ENCODE measurements at regions not wholly inside any gene's neighbourhood (a gene's known extent, or its start where the extent isn't known, plus 50 kb on each side); places are given as distances from the start of the nearest gene placed in this dataset.

- H3K27ac ChIP-seq (ENCODE audit: extremely low read length, insufficient read depth, low read length), result no peak overlapping the region
- ChIA-PET CTCF (ENCODE audit: low intra/inter-chr PET ratio, low total read pairs) (no interaction called here), POLR2A (no interaction called here)
- H3K4me2 ChIP-seq (ENCODE audit: low read depth, low read length), result no peak overlapping the region
- FAIRE-seq (peak; percentile 18), DNase-seq (ENCODE audit: low spot score) (peak; percentile 23), ATAC-seq (peak; percentile 78)
- no peak overlapping the region for H3K4me3 ChIP-seq (replicated peaks in 1 of 3; ENCODE audit: insufficient read depth in 1 of 3, low read depth in 2 of 3, low read length in 3 of 3)
- H3K4me1 ChIP-seq (ENCODE audit: insufficient read depth, low read length), result peaks cover 12% of the 10 kb centered on the region
- H3K9me3 ChIP-seq (ENCODE audit: low read length), result no peaks in the 10 kb centered on the region
- 55% methylated on average over 4 of the region's 4 CpGs for WGBS (ENCODE audit: low lambda C conversion rate)
- peak; percentile 73 for TF ChIP-seq CTCF (CRISPR knock-in tag; IDR thresholded peaks at IDR 0.05)
- no peak for TF ChIP-seq ZNF224 (CRISPR knock-in tag; IDR thresholded peaks at IDR 0.05)
- TF ChIP-seq SAFB2 (CRISPR knock-in tag; IDR thresholded peaks at IDR 0.05; ENCODE audit: borderline replicate concordance, low read depth), result no peak
- peak; percentile 34 for TF ChIP-seq STAG1 (CRISPR knock-in tag; IDR thresholded peaks at IDR 0.05)
- TF ChIP-seq ZNF703 (CRISPR knock-in tag; IDR thresholded peaks at IDR 0.05; ENCODE audit: borderline replicate concordance), result no peak
- TF ChIP-seq ZNF674 (CRISPR knock-in tag; IDR thresholded peaks at IDR 0.05; ENCODE audit: low read depth), result no peak
- TF ChIP-seq ZFP36L2 (CRISPR knock-in tag; IDR thresholded peaks at IDR 0.05), result no peak
- no peak for TF ChIP-seq NFKB2 (CRISPR knock-in tag; IDR thresholded peaks at IDR 0.05; ENCODE audit: borderline replicate concordance)
- TF ChIP-seq NAIF1 (CRISPR knock-in tag; IDR thresholded peaks at IDR 0.05; ENCODE audit: borderline replicate concordance), result no peak
- TF ChIP-seq ZIK1 (CRISPR knock-in tag; IDR thresholded peaks at IDR 0.05; ENCODE audit: borderline replicate concordance, low read depth), result no peak
- no peak for TF ChIP-seq ZNF18 (CRISPR knock-in tag; IDR thresholded peaks at IDR 0.05; ENCODE audit: insufficient replicate concordance)
- no peak for TF ChIP-seq E2F2 (CRISPR knock-in tag; IDR thresholded peaks at IDR 0.05; ENCODE audit: borderline replicate concordance)
- no peak for TF ChIP-seq SOX5 (CRISPR knock-in tag; IDR thresholded peaks at IDR 0.05; ENCODE audit: borderline replicate concordance)
- no peak for TF ChIP-seq GABPB1 (CRISPR knock-in tag; IDR thresholded peaks at IDR 0.05)
- TF ChIP-seq TFAP4 (IDR thresholded peaks at IDR 0.05; ENCODE audit: borderline replicate concordance, low read depth), result peak; percentile 45; the same call in 1 of the 2 replicates
- no peak for TF ChIP-seq SAP130 (CRISPR knock-in tag; IDR thresholded peaks at IDR 0.05; ENCODE audit: low read depth)
- TF ChIP-seq ZNF644 (CRISPR knock-in tag; IDR thresholded peaks at IDR 0.05; ENCODE audit: low read depth), result no peak
- no peak overlapping the region for H3K9ac ChIP-seq (ENCODE audit: insufficient read depth, low read depth, low read length)
- H3K79me2 ChIP-seq (ENCODE audit: insufficient read depth, low read length), result no peaks in the 10 kb centered on the region
- H3K27me3 ChIP-seq (ENCODE audit: control insufficient read depth in 1 of 2, insufficient read depth in 2 of 2, low read length in 2 of 2), result no peaks in the 10 kb centered on the region
- intact Hi-C loops (cut with micrococcal nuclease; ENCODE audit: unreplicated experiment), result no loop called here
- H2AFZ ChIP-seq (ENCODE audit: low read length), result no peak overlapping the region
- in situ Hi-C loops (cut with HindIII; ENCODE audit: extremely low pct_ligation_motif_present, low pct_unique_long_range_greater_than_20kb), result no loop called here
- no TSS peak for BruUV-seq (replicated peaks)
- no peaks in the 10 kb centered on the region for H3K36me3 ChIP-seq (replicated peaks in 1 of 2; ENCODE audit: control insufficient read depth in 1 of 2, insufficient read depth in 2 of 2, low read length in 2 of 2)
- H4K20me1 ChIP-seq (ENCODE audit: insufficient read depth, low read length), result no peaks in the 10 kb centered on the region
Measured at GRCh38 chr6:150685860-150686259, 86.2 kb downstream of the PLEKHG1 start.

Data from HepG2 (cell line).